ENCODE measurements at regions not wholly inside any gene's neighbourhood (a gene's known extent, or its start where the extent isn't known, plus 50 kb on each side); places are given as distances from the start of the nearest gene placed in this dataset.

GRCh38 chr20:11170565-11170964, 496.8 kb upstream of the JAG1 start:
- TF ChIP-seq SP1 (IDR thresholded peaks at IDR 0.05; ENCODE audit: low read depth) (no peak), YY1 (IDR thresholded peaks at IDR 0.05; ENCODE audit: extremely low read depth, insufficient replicate concordance, low read depth, low read length) (no peak), ELF1 (IDR thresholded peaks at IDR 0.05; ENCODE audit: borderline replicate concordance, low read depth) (no peak), EZH2phosphoT487 (IDR thresholded peaks at IDR 0.05; ENCODE audit: borderline replicate concordance) (no peak), POLR2AphosphoS5 (IDR thresholded peaks at IDR 0.05; ENCODE audit: low read depth, low read length) (no peak), CEBPB (IDR thresholded peaks at IDR 0.05; ENCODE audit: low read depth) (no peak), EZH2 (IDR thresholded peaks at IDR 0.05) (no peak), ZBTB33 (IDR thresholded peaks at IDR 0.05; ENCODE audit: extremely low read depth, insufficient replicate concordance, low read length) (no peak), SIN3A (IDR thresholded peaks at IDR 0.05; ENCODE audit: low read depth) (no peak), ATF3 (IDR thresholded peaks at IDR 0.05) (no peak), TCF7L2 (IDR thresholded peaks at IDR 0.05; ENCODE audit: borderline replicate concordance, extremely low read depth, insufficient read depth, insufficient read length) (no peak), JUND (IDR thresholded peaks at IDR 0.05) (no peak), CBX3 (IDR thresholded peaks at IDR 0.05; ENCODE audit: low read depth) (no peak), MAX (IDR thresholded peaks at IDR 0.05) (no peak), REST (IDR thresholded peaks at IDR 0.05; ENCODE audit: low read depth) (no peak), FOSL1 (IDR thresholded peaks at IDR 0.05; ENCODE audit: low read depth) (no peak)
- ChIA-PET CTCF (no interaction called here), RAD21 (ENCODE audit: low non-redundant PET in 1 of 2, low total read pairs in 2 of 2, uncharacterized antibody in 2 of 2, unreplicated experiment in 2 of 2) (no interaction called here), POLR2A (no interaction called here)
- Histone ChIP-seq H3K4me3 (replicated peaks in 1 of 2; ENCODE audit: low read depth in 1 of 2, low read length in 2 of 2) (no peak overlapping the region), H3K27ac (ENCODE audit: low read depth, low read length) (no peak overlapping the region), H3K27me3 (ENCODE audit: insufficient read depth, low read length) (no peaks in the 10 kb centered on the region), H3K9me2 (ENCODE audit: insufficient read depth) (no peaks in the 10 kb centered on the region), H2AFZ (ENCODE audit: low read depth, low read length, poor library complexity, severe bottlenecking) (no peak overlapping the region), H3K4me1 (ENCODE audit: control insufficient read depth in 1 of 2, insufficient read depth in 2 of 2, low read length in 2 of 2) (no peaks in the 10 kb centered on the region), H3K4me2 (ENCODE audit: low read length) (no peak overlapping the region), H3K9me3 (ENCODE audit: control insufficient read depth in 1 of 2, insufficient read depth in 1 of 2, low read depth in 1 of 2, low read length in 2 of 2) (no peaks in the 10 kb centered on the region), H3K9ac (ENCODE audit: low read length) (no peak overlapping the region), H3K79me2 (ENCODE audit: insufficient read depth, low read length) (no peaks in the 10 kb centered on the region), H4K20me1 (ENCODE audit: insufficient read depth) (no peaks in the 10 kb centered on the region), H3K36me3 (ENCODE audit: control insufficient read depth in 1 of 2, insufficient read depth in 2 of 2, low read length in 2 of 2) (no peaks in the 10 kb centered on the region)
- ATAC-seq (no peak), DNase-seq (ENCODE audit: low read depth, low spot score) (no peak)
- intact Hi-C loops (cut with micrococcal nuclease), result loop anchor here (10.0 kb wide), 1 partner anchor 166 kb away; no protein-coding TSS in a partner anchor
- no TSS peak for BruUV-seq (replicated peaks)
